ENCODE measurements at regions not wholly inside any gene's neighbourhood (a gene's known extent, or its start where the extent isn't known, plus 50 kb on each side); places are given as distances from the start of the nearest gene placed in this dataset.

- no peaks in the 10 kb centered on the region for H3K36me3 Mint-ChIP-seq
- Histone ChIP-seq H3K27ac (ENCODE audit: low read length) (no peak overlapping the region), H3K27me3 (ENCODE audit: control insufficient read depth, insufficient read depth, low read length) (no peaks in the 10 kb centered on the region), H3K4me3 (ENCODE audit: low read length) (no peak overlapping the region), H3K36me3 (ENCODE audit: control insufficient read depth, insufficient read depth, low read length) (no peaks in the 10 kb centered on the region), H3K4me1 (ENCODE audit: control insufficient read depth, insufficient read depth, low read length) (no peaks in the 10 kb centered on the region), H3K9me3 (ENCODE audit: control insufficient read depth, insufficient read depth, low read length) (no peaks in the 10 kb centered on the region)
- intact Hi-C loops (cut with micrococcal nuclease): no loop called here
- no peak for DNase-seq
- WGBS (ENCODE audit: insufficient coverage): 87% methylated on average over 7 of the region's 7 CpGs
- H3K27ac Mint-ChIP-seq: no peak overlapping the region
- ATAC-seq: no peak
- H3K4me1 Mint-ChIP-seq: no peaks in the 10 kb centered on the region
- peaks cover 8 to 11% of the 10 kb centered on the region in 2 donors for H3K27me3 Mint-ChIP-seq (ENCODE audit: low read depth in 2 of 2)
- H3K9me3 Mint-ChIP-seq: no peaks in the 10 kb centered on the region
- no peak overlapping the region for H3K4me3 Mint-ChIP-seq
- TF ChIP-seq, protein P1, sequence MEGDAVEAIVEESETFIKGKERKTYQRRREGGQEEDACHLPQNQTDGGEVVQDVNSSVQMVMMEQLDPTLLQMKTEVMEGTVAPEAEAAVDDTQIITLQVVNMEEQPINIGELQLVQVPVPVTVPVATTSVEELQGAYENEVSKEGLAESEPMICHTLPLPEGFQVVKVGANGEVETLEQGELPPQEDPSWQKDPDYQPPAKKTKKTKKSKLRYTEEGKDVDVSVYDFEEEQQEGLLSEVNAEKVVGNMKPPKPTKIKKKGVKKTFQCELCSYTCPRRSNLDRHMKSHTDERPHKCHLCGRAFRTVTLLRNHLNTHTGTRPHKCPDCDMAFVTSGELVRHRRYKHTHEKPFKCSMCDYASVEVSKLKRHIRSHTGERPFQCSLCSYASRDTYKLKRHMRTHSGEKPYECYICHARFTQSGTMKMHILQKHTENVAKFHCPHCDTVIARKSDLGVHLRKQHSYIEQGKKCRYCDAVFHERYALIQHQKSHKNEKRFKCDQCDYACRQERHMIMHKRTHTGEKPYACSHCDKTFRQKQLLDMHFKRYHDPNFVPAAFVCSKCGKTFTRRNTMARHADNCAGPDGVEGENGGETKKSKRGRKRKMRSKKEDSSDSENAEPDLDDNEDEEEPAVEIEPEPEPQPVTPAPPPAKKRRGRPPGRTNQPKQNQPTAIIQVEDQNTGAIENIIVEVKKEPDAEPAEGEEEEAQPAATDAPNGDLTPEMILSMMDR (IDR thresholded peaks at IDR 0.05): no peak
These were observed 128.0 kb upstream of the PROK2 start for GRCh38 chr3:71912839-71913495.

DNA sequence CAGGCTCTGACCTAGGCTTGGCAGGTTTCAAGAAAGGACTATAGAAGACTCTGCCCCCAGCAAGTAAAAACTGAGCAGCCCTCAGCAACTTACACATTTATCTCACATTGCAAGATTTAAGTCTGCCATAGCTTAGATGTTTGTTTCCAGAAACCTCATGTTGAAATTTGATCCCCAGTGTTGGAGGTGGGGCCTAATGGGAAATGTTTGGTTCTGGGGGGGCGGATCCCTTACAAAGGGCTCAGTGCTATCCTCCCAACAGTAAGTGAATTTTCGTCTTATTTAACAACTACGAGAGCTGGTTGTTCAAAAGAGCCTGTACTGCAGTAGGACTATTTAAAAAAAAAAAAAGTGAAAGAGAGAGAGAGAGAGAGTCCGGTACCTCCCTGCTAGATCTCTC is 125.2 kb upstream of the PROK2 start:
- no peak for DNase-seq
- Mint-ChIP-seq H3K27me3 (ENCODE audit: low read depth in 2 of 2) (peaks cover 8 to 11% of the 10 kb centered on the region in 2 donors), H3K36me3 (no peaks in the 10 kb centered on the region)

DNA sequence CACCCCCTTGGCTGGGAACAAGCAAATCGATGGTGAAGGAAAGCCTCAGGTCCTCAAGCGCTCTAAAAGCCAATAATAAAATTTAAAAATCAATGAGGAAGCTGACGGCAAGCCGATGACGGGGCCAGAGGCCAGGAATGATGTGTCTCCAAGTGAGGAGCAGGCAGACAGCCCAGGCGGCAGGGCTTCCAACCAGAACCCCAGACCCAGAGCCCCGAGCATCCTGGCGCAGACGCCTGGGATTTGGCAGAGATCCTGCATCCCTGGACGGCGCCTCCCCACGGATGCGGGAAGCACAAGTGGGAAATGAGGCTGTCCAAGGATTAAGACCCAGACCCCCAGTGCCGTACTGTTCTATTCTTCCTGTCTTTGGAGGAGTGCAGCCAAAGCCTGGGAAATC is 123.0 kb upstream of the PROK2 start:
- TF ChIP-seq, protein P1 (IDR thresholded peaks at IDR 0.05): no peak
- H3K4me3 Mint-ChIP-seq: no peak overlapping the region
- DNase-seq: no peak
- H3K27ac Mint-ChIP-seq: no peak overlapping the region
- H3K4me1 Mint-ChIP-seq: peaks cover 0 to 5% of the 10 kb centered on the region in 2 donors
- no peak for ATAC-seq
- no peaks in the 10 kb centered on the region for H3K36me3 Mint-ChIP-seq
- H3K4me3 ChIP-seq (ENCODE audit: low read length): no peak overlapping the region
- peaks cover 3% of the 10 kb centered on the region for H3K4me1 ChIP-seq (ENCODE audit: control insufficient read depth, insufficient read depth, low read length)
- no peaks in the 10 kb centered on the region for H3K36me3 ChIP-seq (ENCODE audit: control insufficient read depth, insufficient read depth, low read length)
- intact Hi-C loops (cut with micrococcal nuclease): no loop called here
- no peaks in the 10 kb centered on the region for H3K9me3 Mint-ChIP-seq
- WGBS (ENCODE audit: insufficient coverage): 97% methylated on average over 14 of the region's 14 CpGs
- H3K27me3 ChIP-seq (ENCODE audit: control insufficient read depth, insufficient read depth, low read length): no peaks in the 10 kb centered on the region
- peaks cover 8 to 11% of the 10 kb centered on the region in 2 donors for H3K27me3 Mint-ChIP-seq (ENCODE audit: low read depth in 2 of 2)
- H3K27ac ChIP-seq (ENCODE audit: low read length): no peak overlapping the region
- H3K9me3 ChIP-seq (ENCODE audit: control insufficient read depth, insufficient read depth, low read length): no peaks in the 10 kb centered on the region

More for the DNA sequence above, 125.2 kb upstream of the PROK2 start:
- no peak overlapping the region for H3K4me3 ChIP-seq (ENCODE audit: low read length)
- whole genome bisulfite sequencing (ENCODE audit: insufficient coverage): 89% methylated on average over 4 of the region's 4 CpGs
- no peaks in the 10 kb centered on the region for H3K9me3 ChIP-seq (ENCODE audit: control insufficient read depth, insufficient read depth, low read length)
- Mint-ChIP-seq H3K4me3 (no peak overlapping the region), H3K4me1 (peaks cover 0 to 5% of the 10 kb centered on the region in 2 donors), H3K9me3 (no peaks in the 10 kb centered on the region), H3K27ac (no peak overlapping the region)
- no peak overlapping the region for H3K27ac ChIP-seq (ENCODE audit: low read length)
- no peak for ATAC-seq
- H3K4me1 ChIP-seq (ENCODE audit: control insufficient read depth, insufficient read depth, low read length): peaks cover 2% of the 10 kb centered on the region
- no peaks in the 10 kb centered on the region for H3K36me3 ChIP-seq (ENCODE audit: control insufficient read depth, insufficient read depth, low read length)
- TF ChIP-seq, protein P1 (IDR thresholded peaks at IDR 0.05): no peak
- intact Hi-C loops (cut with micrococcal nuclease): no loop called here
- no peaks in the 10 kb centered on the region for H3K27me3 ChIP-seq (ENCODE audit: control insufficient read depth, insufficient read depth, low read length)

GRCh38 chr3:71906976-71907375 is 122.0 kb upstream of the PROK2 start:
- Histone ChIP-seq H3K4me3 (ENCODE audit: low read length) (no peak overlapping the region), H3K9me3 (ENCODE audit: control insufficient read depth, insufficient read depth, low read length) (no peaks in the 10 kb centered on the region), H3K4me1 (ENCODE audit: control insufficient read depth, insufficient read depth, low read length) (peaks cover 3% of the 10 kb centered on the region), H3K27me3 (ENCODE audit: control insufficient read depth, insufficient read depth, low read length) (no peaks in the 10 kb centered on the region), H3K27ac (ENCODE audit: low read length) (no peak overlapping the region), H3K36me3 (ENCODE audit: control insufficient read depth, insufficient read depth, low read length) (no peaks in the 10 kb centered on the region)
- 65% methylated on average over 2 of the region's 3 CpGs for WGBS (ENCODE audit: insufficient coverage)
- intact Hi-C loops (cut with micrococcal nuclease): no loop called here
- H3K4me3 Mint-ChIP-seq: no peak overlapping the region
- DNase-seq: no peak
- ATAC-seq: no peak
- no peaks in the 10 kb centered on the region for H3K36me3 Mint-ChIP-seq
- peaks cover 0 to 5% of the 10 kb centered on the region in 2 donors for H3K4me1 Mint-ChIP-seq
- H3K27ac Mint-ChIP-seq: no peak overlapping the region
- no peaks in the 10 kb centered on the region for H3K9me3 Mint-ChIP-seq
- TF ChIP-seq, protein P1 (IDR thresholded peaks at IDR 0.05): no peak
- peaks cover 8 to 12% of the 10 kb centered on the region in 2 donors for H3K27me3 Mint-ChIP-seq (ENCODE audit: low read depth in 2 of 2)
